HG03342 (cell line): ENCODE measurements at regions not wholly inside any gene's neighbourhood (a gene's known extent, or its start where the extent isn't known, plus 50 kb on each side); places are given as distances from the start of the nearest gene placed in this dataset.

Experiments
- ATAC-seq: cut with Tn5 transposase; IDR thresholded peaks from one replicate; pipeline ENCODE4 v1.9.1; 2021; ENCODE audit warnings: mild to moderate bottlenecking, moderate library complexity; ENCODE audit not compliant: unreplicated experiment

DNA sequence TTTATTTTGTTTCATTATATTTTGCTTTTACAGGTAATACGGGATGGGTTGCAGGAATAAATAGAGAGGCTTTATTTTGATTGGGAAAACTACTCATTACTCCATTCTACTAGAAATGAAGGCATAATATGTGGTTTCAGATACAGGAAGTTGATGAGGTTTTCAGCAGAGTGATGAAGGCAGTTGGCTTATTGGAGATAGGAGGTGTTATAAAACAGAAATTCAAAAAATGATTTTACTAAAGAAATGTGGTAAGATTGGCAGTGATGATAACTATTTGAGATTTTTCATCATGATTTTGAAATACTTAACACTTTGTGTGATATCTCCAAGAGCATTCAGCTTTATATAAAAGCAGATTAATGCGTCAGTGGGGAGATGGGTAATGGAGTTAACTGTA lies 1445.7 kb upstream of the CADM2 start:
- ATAC-seq = no peak

DNA sequence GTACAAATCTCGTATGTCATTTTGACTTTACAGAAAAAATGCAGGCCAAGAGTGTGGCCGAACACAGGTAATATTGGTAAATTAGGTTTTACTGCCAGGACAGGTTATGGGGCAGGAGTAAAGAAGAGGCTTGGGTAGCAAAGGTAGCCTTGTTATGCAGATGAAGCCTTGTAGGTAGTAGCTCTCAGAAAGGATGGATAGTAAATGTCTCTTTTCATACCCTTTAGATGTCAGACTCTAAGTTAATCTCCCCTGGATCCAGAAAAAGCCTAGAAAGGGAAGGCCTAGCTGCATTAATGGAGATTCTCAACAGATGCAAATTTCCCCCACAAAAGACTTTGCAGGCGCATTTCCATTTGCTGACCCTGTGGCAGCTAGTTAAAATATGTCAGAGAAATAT lies 1445.1 kb upstream of the CADM2 start:
- ATAC-seq = no peak

GRCh38 chr3:83514130-83514914 lies 1444.5 kb upstream of the CADM2 start:
- no peak for ATAC-seq

DNA sequence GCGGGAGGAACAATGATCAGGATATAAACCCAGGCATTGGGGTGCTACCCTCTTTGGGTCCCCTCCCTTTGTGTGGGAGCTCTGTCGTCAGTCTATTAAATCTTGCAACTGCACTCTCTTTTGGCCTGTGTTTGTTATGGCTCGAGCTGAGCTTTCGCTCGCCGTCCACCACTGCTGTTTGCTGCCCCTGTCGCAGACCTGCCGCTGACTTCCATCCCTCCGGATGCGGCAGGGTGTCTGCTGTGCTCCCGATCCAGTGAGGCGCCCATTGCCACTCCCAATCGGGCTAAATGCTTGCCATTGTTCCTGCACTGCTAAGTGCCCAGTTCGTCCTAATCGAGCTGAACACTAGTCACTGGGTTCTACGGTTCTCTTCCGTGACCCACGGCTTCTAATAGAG lies 1443.7 kb upstream of the CADM2 start:
- ATAC-seq = no peak

DNA sequence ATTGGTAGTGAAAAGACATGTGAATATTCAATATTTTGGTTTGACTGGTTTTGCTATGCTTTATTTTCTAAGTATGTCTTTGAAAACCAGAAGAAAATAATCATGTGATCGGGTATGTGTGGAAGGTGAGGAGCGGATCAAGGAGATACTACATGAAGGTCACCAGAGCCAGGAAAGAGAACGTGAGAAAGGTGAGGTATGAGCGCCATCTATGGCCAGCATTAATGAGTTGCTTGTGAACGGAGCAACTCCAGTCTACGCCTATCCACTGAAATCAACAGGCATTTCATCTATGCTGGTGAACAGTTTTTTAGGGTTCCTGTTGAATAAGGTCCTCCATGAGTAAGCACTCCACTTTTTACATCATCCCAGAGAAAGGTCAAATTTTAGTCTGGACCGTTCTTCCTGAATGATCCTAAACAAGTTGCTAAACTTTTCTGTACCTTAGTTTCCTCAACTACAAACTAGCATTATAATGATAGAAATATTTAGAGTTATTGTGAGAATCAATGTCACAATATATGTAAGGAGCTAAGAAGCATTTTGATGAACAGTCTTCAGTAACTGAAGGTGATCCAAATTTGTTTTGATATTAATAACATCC lies 1435.2 kb upstream of the CADM2 start:
- ATAC-seq = peak; percentile 86

- ATAC-seq = no peak
Observed at GRCh38 chr3:83524901-83525300, 1433.9 kb upstream of the CADM2 start.

DNA sequence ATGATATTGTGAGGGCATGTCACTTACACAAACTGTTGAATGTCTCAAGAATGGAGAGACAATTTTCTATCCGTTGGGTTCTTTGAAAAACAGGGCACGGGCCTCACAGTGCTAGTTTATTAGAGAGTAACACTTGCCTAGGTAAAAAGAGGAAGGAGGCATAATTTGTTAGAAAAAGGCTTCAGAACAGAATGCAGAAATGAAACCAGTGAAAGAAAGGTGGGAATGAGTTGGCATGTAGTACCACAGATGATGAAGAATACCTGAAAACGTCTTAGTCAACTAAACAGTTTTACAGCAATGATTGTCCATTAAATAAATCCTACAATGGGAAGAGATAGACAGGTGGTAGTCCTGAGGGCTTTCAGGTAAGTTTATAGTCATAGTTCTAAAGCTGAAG lies 1399.7 kb upstream of the CADM2 start:
- no peak for ATAC-seq

DNA sequence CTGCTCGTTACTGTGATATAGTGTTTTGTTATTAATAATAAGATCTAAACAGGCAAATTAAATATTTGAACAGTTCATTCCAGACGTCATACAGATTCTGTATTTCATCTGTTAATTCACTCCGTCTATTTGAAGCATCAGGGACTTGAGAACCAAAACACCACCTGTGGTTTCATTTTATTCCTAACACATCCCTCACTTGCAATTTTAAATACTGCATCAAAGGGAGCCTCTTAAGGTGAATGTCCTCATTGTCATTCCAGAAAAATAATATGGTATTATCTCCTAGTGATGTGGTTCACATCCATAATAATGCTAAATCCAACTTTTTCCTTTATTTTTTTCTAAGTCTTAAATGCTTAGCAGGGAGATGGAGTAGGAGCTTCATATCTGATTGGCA lies 1390.9 kb upstream of the CADM2 start:
- ATAC-seq = no peak

- ATAC-seq = no peak
Observed at GRCh38 chr3:83581546-83581945, 1377.2 kb upstream of the CADM2 start.

DNA sequence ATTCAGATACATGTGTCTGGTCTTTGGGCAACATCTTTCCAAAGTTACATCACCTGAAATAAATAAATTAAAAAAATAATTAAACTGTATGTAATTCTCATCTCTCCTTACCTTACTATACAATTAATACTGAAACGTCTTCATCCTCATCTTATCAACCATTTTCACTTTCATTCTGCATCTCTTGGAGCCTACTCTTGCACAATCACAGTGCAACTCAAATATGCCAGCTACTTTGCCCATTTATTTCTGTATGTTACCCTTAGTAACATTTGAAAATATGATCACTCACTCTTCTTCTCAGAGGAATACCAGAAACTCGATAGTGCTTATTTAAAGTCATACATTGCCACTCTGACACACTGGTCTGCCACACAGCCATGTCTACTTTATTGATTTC lies 1357.1 kb upstream of the CADM2 start:
- no peak for ATAC-seq

- no peak for ATAC-seq
Observed at GRCh38 chr3:83622526-83622925, 1336.3 kb upstream of the CADM2 start.

DNA sequence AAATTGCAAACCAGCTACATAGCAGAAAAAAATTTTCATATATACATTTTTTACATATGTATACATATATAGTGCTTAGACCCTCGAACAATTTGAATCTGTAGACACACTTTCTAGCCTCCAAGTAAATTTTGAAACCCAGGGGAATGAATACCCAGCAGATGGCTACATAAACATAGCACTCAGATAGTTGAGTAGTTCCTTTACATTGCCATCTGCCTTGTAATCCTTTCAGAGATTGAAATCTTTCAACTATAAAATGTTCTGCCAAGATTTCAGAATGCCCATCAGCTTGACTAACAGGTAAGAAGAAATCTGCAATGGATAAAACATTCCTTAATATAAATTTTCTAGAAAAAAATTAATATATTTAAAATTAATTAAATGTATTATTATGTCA lies 1333.5 kb upstream of the CADM2 start:
- ATAC-seq = no peak

- ATAC-seq = no peak
Observed at GRCh38 chr3:83628471-83628870, 1330.3 kb upstream of the CADM2 start.

GRCh38 chr3:83632526-83632925 lies 1326.3 kb upstream of the CADM2 start:
- ATAC-seq = no peak

GRCh38 chr3:83633758-83634157 lies 1325.0 kb upstream of the CADM2 start:
- no peak for ATAC-seq

GRCh38 chr3:83649692-83650091 lies 1309.1 kb upstream of the CADM2 start:
- ATAC-seq = no peak

GRCh38 chr3:83655083-83655482 lies 1303.7 kb upstream of the CADM2 start:
- no peak for ATAC-seq

DNA sequence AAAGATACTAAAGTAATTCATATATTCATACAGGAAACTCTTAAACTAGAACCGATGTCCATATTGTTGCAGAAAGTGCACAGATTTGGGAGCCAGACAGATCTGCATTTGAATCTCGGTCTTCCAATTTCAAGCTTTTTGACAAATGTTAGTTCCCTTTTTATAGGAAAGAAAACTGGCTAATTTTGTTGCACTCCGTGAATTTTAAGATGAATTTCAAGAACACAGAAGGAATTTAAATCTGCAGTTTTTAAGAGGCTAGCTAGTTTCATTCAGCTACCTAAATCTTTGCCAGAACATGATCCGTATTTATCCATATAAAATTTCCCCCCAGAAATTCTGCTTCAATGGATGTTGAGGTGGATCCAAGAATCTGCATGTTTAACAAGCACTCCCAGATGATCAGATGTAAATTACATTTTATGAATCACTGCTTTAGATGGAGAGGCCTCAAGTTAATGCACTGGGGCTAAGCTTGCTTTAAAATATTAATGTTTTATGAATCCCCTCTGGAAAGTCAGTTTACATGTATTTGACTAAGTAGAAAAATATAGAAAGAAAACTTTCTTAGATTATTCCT lies 1296.3 kb upstream of the CADM2 start:
- no peak for ATAC-seq

DNA sequence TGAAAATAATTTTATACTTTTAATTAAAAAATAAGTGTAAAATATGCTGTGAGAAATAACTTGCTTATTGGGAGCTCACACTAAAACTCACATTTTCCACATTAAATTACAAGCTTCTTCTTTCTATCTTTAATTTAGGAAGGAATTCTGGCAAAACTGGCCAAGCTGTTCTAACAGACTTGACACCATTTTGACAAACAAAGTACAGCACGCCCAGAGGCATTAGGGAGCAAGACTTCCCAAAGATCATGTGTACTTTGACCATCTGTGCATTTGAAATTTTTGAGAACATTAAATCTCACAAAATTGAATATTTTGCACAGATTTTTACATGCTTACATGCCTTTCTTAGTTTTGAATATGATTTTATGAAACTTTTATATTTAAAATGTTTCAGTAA lies 1288.4 kb upstream of the CADM2 start:
- ATAC-seq = no peak

DNA sequence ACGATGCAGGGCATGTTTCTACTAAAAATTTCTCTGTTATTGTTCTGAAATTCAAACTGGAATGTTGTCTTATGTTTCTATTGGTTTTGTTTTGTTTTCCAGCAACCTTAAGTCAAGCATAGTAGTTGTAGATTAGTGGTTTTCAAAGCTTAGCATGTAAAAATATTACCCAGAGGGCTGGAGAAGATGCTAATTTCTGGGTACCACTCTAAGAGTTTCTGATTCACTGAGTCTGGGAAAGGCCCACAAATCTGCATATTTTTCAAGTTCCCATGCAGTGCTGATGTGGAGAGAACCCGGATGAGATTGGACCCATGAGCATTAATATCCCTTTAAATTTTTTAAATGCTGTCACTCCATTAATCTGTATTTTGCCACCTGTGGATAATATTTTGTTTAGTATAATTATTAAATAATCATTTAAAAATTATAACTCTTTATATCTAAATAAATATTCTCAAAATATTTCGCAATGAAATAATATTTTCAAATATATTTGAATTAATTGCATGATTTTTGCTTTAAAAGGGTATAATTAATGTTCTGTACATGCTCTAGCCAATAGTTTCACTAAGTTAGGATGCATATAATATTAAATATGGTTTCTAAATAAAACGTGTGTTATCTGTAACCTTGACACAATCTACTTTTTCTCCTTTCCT lies 1274.7 kb upstream of the CADM2 start:
- ATAC-seq = no peak

DNA sequence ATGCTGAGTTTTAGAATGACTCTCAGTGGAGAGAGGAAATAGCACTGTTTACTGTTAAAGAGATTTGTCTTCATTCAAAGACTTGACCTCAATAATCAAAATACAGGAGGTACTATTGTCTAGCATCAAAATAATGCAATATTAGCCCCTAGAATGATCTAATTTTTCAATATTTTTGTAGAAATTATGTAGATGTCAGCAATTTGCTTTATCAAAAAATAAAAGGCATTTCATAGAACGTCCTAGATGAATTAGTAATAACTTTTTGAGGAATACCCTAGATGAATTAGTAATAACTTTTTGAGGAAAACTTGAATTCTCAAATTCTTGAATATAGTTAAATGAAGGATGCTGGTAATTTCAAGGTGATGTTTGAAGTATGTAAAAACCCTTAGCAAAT lies 1252.1 kb upstream of the CADM2 start:
- no peak for ATAC-seq

- no peak for ATAC-seq
Observed at GRCh38 chr3:83715307-83715706, 1243.5 kb upstream of the CADM2 start.
